ENCODE measurements at regions not wholly inside any gene's neighbourhood (a gene's known extent, or its start where the extent isn't known, plus 50 kb on each side); places are given as distances from the start of the nearest gene placed in this dataset.

- DNase-seq (ENCODE audit: low read depth) = no peak
Observed at GRCh38 chr3:27943106-27943505, 221.0 kb upstream of the EOMES start.

- no peak for DNase-seq (ENCODE audit: low read depth)
Observed at GRCh38 chr3:27945229-27945628, 223.1 kb upstream of the EOMES start.

- DNase-seq (ENCODE audit: low read depth) = no peak
Observed at GRCh38 chr3:27960133-27960532, 238.0 kb upstream of the EOMES start.

- DNase-seq (ENCODE audit: low read depth) = no peak
Observed at GRCh38 chr3:27963519-27963918, 241.4 kb upstream of the EOMES start.

- no peak for DNase-seq (ENCODE audit: low read depth)
Observed at GRCh38 chr3:27971600-27971999, 249.5 kb upstream of the EOMES start.

- no peak for DNase-seq (ENCODE audit: low read depth)
Observed at GRCh38 chr3:27976933-27977332, 254.8 kb upstream of the EOMES start.

GRCh38 chr3:27978440-27978839, 256.3 kb upstream of the EOMES start:
- DNase-seq (ENCODE audit: low read depth) = no peak

GRCh38 chr3:27985369-27986035, 255.9 kb upstream of the CMC1 start:
- no peak for DNase-seq (ENCODE audit: low read depth)

- DNase-seq (ENCODE audit: low read depth) = no peak
Observed at GRCh38 chr3:27986234-27986879, 255.1 kb upstream of the CMC1 start.

- no peak for DNase-seq (ENCODE audit: low read depth)
Observed at GRCh38 chr3:27990324-27990723, 251.1 kb upstream of the CMC1 start.

- DNase-seq (ENCODE audit: low read depth) = no peak
Observed at GRCh38 chr3:27990837-27991236, 250.6 kb upstream of the CMC1 start.

- no peak for DNase-seq (ENCODE audit: low read depth)
Observed at GRCh38 chr3:27993051-27993450, 248.4 kb upstream of the CMC1 start.

- no peak for DNase-seq (ENCODE audit: low read depth)
Observed at GRCh38 chr3:28000608-28001007, 240.8 kb upstream of the CMC1 start.

GRCh38 chr3:28008235-28008634, 233.2 kb upstream of the CMC1 start:
- DNase-seq (ENCODE audit: low read depth) = no peak

GRCh38 chr3:28012830-28013229, 228.6 kb upstream of the CMC1 start:
- no peak for DNase-seq (ENCODE audit: low read depth)

- DNase-seq (ENCODE audit: low read depth) = no peak
Observed at GRCh38 chr3:28013864-28014473, 227.4 kb upstream of the CMC1 start.

GRCh38 chr3:28018925-28019718, 222.3 kb upstream of the CMC1 start:
- DNase-seq (ENCODE audit: low read depth) = no peak

- DNase-seq (ENCODE audit: low read depth) = no peak
Observed at GRCh38 chr3:28019740-28020139, 221.7 kb upstream of the CMC1 start.

GRCh38 chr3:28022916-28023315, 218.5 kb upstream of the CMC1 start:
- no peak for DNase-seq (ENCODE audit: low read depth)

GRCh38 chr3:28028554-28028953, 212.9 kb upstream of the CMC1 start:
- no peak for DNase-seq (ENCODE audit: low read depth)

GRCh38 chr3:28033059-28033784, 208.2 kb upstream of the CMC1 start:
- no peak for DNase-seq (ENCODE audit: low read depth)
